Anterior cingulate cortex (tissue), 58 donors: ENCODE measurements at regions not wholly inside any gene's neighbourhood (a gene's known extent, or its start where the extent isn't known, plus 50 kb on each side); places are given as distances from the start of the nearest gene placed in this dataset.
"Not testable (repeated sequence)": the region's sequence is repeated elsewhere in the genome, so short reads cannot be mapped to it uniquely, and the experiment has no call there.

Experiments
- DNase-seq, 58 donors: peaks; one replicate each; lab custom pipeline; 2025; lab: John Stamatoyannopoulos, UW

DNA sequence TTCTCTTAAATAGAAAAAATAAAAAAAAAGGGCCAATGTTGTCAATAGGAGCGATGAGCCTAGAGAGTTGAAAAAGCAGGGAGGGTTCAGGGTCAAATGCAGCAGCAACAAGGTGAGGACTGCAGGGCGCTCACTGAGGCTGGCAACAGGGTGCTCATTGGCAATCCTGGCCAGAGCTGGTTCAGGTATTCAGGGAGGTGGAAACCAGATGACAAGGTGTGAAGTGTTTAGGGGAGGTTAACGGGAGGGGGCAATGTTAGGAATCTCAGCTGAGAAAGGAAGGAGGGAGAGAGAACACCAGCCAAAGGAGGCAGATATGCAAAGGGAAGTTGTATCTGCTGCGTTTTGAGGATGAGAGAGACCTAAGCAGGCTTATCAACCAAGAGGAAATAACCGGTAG lies 129.8 kb upstream of the DAB1 start:
- no peak for DNase-seq

DNA sequence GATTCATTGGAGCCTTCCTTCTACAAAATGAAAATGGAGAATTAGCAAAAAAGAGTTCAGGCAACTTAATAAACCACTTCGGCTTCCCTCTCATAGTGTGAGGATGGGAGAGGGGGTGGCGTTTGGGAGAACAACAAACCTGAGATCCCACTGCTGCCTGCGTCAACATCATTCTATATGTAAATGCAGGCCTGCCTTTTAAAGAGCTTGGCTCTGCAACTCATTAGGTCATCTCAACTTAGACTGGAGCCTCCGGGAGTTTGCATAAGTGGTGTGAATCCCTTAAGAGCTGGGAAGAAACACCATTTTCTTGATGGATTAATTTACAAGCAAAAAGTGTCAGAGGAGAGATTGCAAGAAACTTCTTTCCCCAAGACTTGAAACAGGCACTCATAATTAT lies 127.6 kb upstream of the DAB1 start:
- no peak for DNase-seq

DNA sequence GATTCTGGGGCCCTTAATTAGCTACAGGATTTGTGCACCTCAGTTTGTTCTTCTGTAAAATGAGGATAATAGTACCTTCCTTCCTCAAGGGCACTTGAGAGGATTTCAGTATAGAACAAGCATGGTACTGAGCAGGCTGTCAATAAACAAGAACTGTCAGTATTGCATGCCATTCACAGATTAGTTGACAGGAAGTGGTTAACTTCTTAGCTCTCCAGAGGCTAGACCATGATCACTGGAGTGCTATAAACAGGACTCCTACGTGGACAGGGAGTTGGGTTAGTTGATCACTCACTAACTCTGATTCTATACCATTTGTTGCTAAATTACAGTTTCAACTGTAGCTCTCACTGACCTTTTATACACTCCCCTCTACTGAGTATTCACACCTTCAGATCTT lies 126.2 kb upstream of the DAB1 start:
- DNase-seq: no peak

DNA sequence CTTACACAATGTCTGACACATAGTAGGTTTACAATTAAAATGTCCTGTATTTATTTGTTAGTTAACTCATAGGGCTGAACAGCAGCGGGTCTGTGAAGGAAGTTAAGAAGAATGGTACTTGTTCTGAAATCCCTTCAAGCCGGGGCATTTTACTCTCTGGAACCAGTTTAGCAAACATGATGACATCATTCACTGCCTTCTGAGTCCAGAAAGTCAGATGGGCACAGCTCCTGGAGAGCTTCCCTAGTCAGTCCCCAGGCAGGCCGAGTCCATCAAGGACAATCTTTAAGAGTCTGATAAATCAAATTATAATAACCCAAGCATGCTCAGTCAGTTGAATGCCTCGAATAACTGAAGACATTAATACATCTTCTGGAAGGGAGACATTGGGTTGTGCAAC lies 125.4 kb upstream of the DAB1 start:
- no peak for DNase-seq

DNA sequence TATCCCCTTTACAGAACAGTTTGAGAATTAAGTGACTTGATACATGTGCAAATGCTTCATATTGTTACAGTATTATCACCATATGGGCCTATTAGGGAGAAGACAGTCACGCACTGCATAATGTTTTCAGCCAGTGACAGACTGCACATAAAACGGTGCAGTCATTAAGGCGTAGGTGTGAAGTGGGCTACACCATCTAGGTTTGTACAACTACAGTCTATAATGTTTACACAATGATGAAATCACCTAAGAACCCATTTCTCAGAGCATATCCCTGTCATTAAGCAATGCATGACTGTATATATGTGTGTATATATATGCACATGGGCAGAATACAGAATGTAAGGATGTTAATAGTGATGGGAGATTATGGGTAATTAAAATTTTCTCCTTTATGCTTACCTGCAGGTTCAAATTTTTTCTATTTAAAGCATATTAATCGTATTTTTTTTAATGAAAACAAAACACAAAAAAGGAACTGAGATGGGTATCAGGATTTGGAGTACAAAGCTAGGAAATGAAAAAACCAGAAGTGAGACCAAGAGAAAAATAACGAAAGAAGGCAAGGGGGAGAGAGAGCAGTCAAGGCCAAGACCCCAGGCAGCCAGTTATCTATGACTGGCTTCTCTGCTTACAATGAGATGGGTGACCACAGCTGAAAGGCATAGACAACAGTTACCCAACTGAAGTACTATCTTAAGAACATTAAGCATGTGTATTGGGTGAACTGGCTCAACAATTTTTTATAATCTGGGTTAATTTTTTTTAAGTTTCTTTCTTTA lies 122.9 kb upstream of the DAB1 start:
- no peak for DNase-seq

DNA sequence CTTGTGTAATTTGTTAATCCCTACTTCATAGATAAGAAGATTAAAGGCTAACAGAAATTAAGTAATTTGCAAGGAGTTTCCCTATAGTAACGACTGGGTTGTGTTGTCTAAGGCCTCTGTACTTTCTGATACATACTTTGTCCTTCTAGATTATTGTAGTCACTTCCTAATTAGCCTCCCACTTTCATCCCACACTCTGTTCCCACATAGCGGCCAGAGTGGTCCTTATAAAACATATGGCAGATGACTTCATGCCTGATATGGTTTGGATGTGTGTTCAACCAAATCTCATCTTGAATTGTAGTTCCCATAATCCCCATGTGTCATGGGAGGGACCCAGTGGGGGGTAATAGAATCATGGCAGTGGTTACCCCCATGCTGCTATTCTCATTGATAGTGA lies 120.5 kb upstream of the DAB1 start:
- DNase-seq: no peak

DNA sequence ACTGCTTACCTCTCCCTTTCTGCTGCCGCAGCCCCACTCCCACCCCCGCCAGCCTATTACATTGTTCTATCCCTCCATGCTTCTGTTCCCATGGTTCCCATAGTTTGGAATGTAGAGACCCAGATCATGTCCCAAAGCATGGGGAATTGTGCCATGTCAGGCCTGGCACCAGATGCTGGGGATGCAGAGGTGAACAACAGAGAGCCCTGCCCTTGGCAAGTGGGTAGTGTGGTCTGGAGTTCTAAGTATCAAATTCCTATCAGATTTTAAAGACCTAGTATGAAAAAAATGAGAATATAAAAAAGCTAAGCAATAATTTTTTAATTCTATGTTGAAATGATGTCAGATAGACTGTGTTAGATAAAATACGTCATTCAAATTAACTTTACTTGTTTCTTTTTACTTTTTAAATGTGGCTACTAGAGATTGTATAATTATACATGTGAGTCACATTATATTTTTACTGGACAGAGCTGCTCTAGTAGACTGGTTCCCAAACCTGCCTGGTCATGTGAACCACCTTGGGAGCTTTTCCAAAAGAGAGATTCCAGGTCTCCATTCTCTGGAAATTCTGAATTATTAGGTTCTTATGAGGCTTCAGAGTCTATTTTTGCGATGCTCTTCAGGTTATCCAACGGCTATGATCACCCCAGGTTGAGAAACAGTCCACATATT lies 113.0 kb upstream of the DAB1 start:
- DNase-seq: no peak

DNA sequence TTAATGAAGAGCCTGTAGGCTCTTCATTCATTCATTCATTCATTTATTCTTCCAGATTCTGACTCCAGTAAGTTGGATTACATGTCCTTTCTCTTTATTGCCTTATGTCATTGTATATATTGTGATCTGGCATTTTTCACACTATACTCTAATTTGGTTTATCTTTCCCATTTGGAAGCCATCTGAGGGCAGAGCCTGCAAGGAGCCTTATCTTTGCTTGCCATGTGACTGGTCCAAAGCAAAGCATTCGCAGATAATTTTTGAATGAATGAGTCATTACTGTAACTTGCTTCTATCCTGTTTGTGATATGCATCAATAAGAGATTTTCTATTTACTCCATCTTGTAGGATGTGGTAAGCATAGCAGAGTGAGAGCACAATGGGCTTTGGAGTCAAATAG lies 108.4 kb upstream of the DAB1 start:
- no peak for DNase-seq

DNA sequence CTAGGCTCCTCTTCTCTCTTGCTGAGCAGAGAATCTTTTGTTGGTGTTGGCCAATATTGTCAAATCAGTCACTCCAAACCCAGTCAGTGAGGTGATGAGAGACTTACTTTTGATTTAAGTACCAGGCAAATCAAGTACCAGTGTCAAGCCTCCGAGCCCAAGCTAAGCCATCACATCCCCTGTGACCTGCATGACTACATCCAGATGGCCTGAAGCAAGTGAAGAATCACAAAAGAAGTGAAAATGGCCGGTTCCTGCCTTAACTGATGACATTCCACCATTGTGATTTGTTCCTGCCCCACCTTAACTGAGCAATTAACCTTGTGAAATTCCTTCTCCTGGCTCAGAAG lies 107.0 kb upstream of the DAB1 start:
- not testable (repeated sequence) for DNase-seq

DNA sequence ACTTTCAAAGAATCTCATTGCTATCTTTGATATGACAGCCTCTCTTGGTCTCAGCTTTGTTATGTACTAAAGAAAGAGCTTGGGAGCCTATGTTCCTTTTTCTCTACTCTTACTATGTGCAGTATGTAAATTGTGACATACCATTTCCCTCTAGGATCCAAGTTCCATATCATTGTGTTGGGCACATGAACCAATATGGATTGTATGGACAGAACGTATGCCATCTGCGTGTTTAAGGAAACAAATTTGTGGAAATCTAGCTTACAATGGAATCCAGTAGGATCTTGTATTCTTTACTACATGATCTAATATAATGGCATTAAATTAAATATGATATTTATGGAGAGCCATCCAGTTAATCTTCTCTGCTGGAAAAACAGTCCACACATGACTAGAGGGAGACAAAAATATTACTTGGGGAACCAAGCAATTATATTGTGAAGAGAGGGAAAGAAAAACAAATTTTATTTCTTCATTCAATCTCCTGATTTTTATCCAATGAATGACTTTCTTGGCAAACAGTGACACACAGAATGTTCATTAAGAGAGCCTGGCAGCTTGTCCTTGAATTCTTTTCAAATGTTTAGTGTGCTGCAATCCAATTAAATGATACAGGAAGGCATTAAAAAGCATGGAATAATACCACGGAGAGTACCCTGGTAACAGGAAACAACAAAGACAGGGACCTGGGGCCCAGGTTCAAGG lies 106.5 kb upstream of the DAB1 start:
- DNase-seq: peak in 1 of 58 donors; percentile 1

DNA sequence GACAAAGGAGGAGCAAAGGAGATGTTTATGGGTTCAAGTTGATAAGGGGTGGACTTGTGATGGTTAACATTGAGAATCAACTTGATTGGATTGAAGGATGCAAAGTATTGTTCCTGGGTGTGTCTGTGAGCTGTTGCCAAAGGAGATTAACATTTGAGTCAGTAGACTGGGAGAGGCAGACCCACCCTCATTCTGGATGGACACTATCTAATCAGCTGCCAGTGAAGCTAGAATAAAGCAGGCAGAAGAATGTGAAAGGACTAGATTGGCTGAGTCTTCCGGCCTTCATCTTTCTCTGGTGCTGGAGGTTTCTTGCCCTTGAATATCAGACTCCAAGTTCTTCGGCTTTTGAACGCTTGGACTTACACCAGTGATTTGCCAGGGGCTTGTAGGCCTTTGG lies 98.7 kb upstream of the DAB1 start:
- DNase-seq: no peak

DNA sequence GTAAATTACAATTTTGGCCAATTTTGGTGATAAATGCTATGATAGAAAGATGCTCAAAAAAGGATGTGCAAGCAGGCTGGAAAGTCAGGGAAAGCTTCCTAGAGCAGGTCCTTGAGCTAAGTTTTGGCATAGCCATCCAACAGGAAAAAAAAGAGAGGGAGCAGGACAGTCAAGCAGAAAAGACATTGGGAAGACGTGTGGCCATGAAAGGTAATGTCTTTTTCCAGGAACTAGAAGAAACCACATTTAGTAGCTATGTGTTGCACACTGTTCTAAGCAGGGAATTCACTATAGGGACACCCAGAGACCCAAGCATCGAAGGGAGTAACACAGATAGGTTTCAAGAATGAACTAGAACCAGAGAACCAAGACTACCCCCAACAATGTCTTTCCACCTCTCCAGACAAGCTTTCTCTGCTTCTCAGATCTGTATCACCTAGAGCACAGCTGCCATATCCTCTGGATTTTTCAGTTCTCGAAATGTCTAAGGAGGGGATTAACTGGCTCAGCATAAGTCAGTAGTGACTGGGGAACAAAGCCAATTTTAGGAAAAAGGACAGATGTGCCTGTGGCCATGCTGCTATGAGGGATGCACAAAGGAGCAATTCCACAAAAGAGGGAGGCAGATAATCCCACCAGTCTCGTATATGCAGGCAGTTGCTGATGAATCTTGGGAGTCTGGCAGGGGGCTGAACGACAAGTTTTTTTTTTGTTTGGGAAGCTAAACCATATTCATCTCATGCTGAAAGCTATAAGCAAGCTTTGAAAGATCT lies 97.1 kb upstream of the DAB1 start:
- DNase-seq: no peak

DNA sequence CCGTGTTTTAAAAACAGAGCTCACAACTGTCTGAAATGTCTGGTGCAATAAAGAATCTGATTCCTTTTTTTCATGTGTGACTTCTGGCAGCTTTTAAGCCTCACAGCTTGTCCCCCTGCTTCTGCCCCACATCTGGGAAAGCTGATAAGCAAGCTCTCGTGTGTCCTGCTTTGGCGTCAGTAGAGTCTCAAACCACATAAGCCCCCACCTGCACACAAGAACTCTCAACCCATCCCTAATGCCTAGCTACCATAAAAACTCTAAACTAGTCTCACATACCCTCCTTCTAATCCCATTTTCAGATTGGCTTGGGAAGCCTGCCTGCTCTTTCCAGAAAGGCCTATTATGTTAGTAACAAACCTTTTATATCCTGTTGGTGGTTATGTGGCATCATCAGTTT lies 94.6 kb upstream of the DAB1 start:
- no peak for DNase-seq

DNA sequence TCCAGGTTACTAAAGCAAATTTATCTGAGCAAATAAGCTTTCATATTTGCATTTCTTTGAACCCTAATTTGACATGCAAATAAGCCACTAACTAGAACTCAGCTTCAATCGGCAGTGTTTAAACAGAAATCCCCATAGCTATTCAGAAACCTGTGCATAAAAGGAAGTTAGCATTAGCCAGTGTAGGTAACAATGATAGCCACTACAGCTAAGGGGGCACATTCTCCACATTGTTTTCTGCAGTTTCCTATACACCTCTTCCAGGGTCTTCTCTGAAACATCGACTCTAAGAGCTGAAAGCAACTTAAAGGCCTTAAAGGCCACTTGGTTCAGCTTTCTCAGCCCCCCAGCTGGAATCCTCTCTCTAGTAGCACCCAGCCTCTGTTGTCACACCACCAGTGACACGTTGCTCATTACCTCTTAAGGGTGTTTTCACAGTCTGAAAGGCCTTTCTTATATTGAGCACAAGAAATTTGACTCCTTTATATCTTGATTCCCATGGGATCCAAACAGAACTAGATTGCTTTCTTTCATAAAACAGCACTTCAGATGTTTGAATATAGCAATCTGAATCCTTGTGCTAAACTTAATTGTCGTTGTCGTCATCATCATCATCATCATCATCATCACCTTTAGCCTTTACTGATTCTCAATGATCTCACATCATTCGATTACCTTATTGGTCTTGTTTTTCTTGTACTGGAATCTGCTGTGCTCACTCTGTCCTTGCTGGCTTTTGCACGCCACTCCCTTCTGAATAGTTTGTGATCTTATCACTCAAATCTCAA lies 93.9 kb upstream of the DAB1 start:
- DNase-seq: no peak

DNA sequence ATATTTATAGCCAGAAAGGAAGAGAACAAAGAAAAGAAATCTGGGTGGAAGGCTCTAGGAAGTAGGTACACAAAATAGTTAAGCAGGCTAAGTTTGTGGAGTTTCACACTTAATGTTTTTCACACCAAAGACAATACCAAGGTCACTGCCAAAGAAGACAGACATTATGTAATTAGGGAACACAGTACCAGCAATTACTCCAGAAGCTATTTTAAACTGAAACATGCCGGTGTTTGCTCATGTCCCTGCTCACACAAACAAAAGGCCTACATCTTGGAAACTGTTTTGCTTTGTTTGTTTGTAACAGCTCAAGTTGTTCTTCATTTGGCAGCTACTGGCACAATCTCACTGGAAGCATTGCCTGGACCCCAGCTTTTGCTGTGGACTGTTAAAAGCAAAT lies 88.5 kb upstream of the DAB1 start:
- DNase-seq: no peak

DNA sequence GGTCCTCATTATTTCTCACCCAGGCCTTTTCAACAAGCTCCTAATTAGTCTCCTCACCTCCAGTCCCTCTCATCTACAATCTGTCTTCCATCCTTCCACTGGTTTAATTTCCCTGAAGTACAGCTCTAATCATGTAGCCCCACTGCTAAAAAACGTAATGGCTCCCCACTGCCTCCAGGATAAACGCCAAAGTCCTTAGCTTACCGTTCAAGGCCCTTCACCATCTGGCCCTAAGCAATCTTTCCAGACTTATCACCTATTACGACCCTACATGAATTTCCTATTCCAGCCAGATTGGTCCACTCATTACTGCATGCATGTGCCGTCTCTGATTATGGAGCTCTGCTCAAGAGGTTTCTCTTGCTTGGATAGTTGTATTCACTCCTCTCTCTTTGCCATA lies 83.1 kb upstream of the DAB1 start:
- DNase-seq: no peak

DNA sequence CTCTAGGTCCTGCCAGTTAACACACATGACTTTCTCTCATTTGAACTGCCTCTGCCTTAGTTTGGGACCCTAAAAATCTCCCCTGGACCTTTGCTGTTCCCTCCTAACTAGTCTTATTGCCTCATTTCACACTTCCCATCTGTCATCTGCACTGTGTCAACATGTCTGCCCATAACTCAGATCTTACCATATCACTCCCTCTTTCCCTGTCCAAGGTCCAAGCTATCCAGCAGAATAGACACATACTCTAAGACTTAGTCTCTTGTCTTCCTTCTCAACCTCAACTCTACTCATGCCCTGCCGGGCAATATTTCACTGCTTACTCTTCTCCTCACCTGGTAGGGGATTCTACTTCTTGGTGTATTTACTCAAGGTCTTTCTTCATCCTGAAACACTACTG lies 79.5 kb upstream of the DAB1 start:
- DNase-seq: no peak

DNA sequence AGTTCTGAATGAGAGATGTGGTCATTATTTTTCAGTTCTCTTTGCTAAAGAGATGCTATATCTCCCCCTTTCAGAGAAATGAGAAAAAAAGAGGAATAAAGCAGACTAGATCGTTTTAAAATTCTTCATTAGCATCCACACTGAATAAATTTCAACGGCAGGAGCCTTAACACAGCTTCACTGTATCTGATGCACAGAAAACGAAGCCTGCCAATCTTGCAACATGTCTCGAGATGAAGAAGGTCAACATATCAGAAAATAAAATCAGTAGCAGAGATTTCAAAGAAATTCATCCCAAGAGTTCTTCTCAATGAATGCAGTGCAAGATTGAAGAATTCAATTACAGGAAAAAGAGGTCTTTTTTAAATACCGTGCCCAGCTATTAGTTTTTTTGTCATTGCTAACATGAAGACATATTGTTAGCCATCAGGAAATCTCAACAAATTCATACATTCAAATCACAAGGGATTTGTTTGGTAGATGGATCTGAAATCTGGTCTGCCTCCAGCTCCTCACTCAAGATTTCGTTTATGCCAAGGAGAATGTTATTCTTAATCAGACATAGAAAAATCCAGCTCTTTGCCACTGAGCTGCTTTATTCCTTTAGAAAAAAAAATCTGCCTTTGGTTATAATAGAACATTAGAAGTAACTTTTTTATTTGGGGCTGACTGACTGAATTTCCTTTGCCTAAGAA lies 76.4 kb upstream of the DAB1 start:
- DNase-seq: no peak

DNA sequence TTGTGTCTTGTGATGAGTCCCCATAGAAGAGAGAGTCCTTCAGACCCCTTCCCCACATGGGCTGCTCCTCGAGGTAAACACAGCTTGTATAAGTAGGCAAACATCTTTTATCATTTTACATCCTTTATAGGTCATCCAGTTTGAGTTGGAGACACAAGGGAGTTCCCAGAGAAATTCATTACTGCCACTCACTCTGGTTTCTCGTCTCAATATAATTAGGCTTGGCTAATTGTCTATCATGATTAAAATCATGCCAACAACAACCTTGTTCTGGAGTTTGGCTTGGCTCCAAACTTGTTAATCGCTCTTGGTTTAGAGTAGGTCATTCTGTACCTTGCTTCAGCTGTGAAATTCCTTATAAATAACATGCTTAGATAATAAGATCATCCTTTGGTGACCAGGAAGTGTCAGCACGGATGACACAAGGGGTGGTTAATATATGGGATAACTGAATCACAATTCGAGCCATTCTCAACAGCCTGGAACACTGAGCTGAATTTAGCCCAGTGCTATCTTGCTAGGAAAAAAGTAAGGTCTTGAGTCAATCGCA lies 70.7 kb upstream of the DAB1 start:
- DNase-seq: no peak
